Lung (tissue), 11 donors: ENCODE measurements at regions not wholly inside any gene's neighbourhood (a gene's known extent, or its start where the extent isn't known, plus 50 kb on each side); places are given as distances from the start of the nearest gene placed in this dataset.

Source experiments
- ATAC-seq: fragments of 200-7000 bp; cut with Tn5 transposase; one replicate; pipeline ENCODE4 v1.9.1; 2020; ENCODE audit warnings: moderate number of reproducible peaks; ENCODE audit not compliant: insufficient read depth, low FRiP score
- DNase-seq, 3 donors: peaks; one replicate each; pipeline ENCODE4 v3.0.0-alpha.2; 2013 to 2017
- H3K27ac ChIP-seq, 2 donors: one replicate each; pipeline ENCODE4 v1.5.1; 2013; ENCODE audit warnings: mild to moderate bottlenecking in 2 of 2, moderate library complexity in 2 of 2, control low read depth in 1 of 2, inconsistent platforms in 1 of 2, low read depth in 1 of 2, low read length in 1 of 2
- H3K27me3 ChIP-seq, 3 donors: one replicate each; pipeline ENCODE4 v1.5.1; 2013; ENCODE audit warnings: low read length in 2 of 3; ENCODE audit not compliant: control insufficient read depth in 3 of 3, insufficient read depth in 3 of 3
- H3K36me3 ChIP-seq, 4 donors: one replicate each; pipeline ENCODE4 v1.5.1; 2013; ENCODE audit warnings: low read length in 4 of 4, mild to moderate bottlenecking in 1 of 4, moderate library complexity in 1 of 4; ENCODE audit not compliant: control insufficient read depth in 4 of 4, insufficient read depth in 4 of 4
- H3K4me1 ChIP-seq, 5 donors: one replicate each; pipeline ENCODE4 v1.5.1; 2013; ENCODE audit warnings: low read length in 5 of 5, mild to moderate bottlenecking in 2 of 5, moderate library complexity in 1 of 5; ENCODE audit not compliant: control insufficient read depth in 5 of 5, insufficient read depth in 5 of 5
- H3K4me3 ChIP-seq: one replicate; pipeline ENCODE4 v1.5.1; 2013; ENCODE audit warnings: mild to moderate bottlenecking, control low read depth, moderate library complexity
- H3K9ac ChIP-seq, 2 donors: one replicate each; pipeline ENCODE4 v1.5.1; 2013; ENCODE audit warnings: low read length in 2 of 2, control low read depth in 1 of 2; ENCODE audit not compliant: insufficient read depth in 1 of 2
- H3K9me3 ChIP-seq, 4 donors: one replicate each; pipeline ENCODE4 v1.5.1; 2013; ENCODE audit warnings: low read length in 3 of 4, mild to moderate bottlenecking in 1 of 4, moderate library complexity in 1 of 4; ENCODE audit not compliant: control insufficient read depth in 4 of 4, insufficient read depth in 3 of 4
- CTCF ChIP-seq: IDR thresholded peaks from 2 replicates; pipeline ENCODE4 v1.5.1; 2012; ENCODE audit warnings: mild to moderate bottlenecking; ENCODE audit errors: control extremely low read depth, extremely low read depth
- WGBS, 2 donors: extraction: QIAGEN DNeasy Blood & Tissue Kit; methylation state at CpG; one replicate each; pipeline ENCODE4 v1.1.7; 2013; 5-methylcytosine and 5-hydroxymethylcytosine counted together
- donor health status: control.
- donor health status: control.
- donor health status: Bipolar disorder and iron deficiency.
- donor health status: healthy.
- donor health status: DM: yes; HTN: yes; CAD: no.

DNA sequence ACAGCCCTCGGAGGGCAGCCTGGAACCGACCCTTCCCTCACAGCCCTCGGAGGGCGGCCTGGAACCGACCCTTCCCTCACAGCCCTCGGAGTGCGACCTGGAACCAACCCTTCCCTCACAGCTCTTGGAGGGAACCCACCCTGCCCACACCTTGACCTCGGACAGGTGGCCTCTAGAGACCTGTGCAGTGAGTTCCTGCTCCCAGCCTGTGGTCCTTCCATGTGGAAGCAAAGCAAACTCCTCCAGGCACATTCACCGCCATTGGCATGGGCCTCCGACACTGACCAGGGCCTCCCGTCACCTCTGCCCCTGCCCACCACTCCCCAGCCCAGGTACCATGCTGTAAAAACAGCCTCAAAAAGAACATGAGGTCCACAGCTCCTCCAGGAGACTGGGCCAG, 272.1 kb downstream of the BRD1 start:
- H3K9ac ChIP-seq: no peak overlapping the region
- H3K4me1 ChIP-seq: peaks cover 0 to 2% (median 0%) of the 10 kb centered on the region in 5 donors
- WGBS, 2 donors: 91 to 99% methylated on average over 11 of the region's 11 CpGs
- H3K36me3 ChIP-seq: no peaks in the 10 kb centered on the region
- no peaks in the 10 kb centered on the region for H3K27me3 ChIP-seq
- no peak overlapping the region for H3K27ac ChIP-seq
- H3K4me3 ChIP-seq: no peak overlapping the region
- TF ChIP-seq CTCF: no peak
- DNase-seq: no peak
- no peak for ATAC-seq
- H3K9me3 ChIP-seq: peaks cover 0 to 11% (median 0%) of the 10 kb centered on the region in 4 donors

- DNase-seq: no peak
- Histone ChIP-seq H3K4me3 (no peak overlapping the region), H3K9ac (no peak overlapping the region), H3K36me3 (no peaks in the 10 kb centered on the region), H3K9me3 (peaks cover 0 to 17% (median 0%) of the 10 kb centered on the region in 4 donors), H3K27me3 (no peaks in the 10 kb centered on the region), H3K27ac (no peak overlapping the region), H3K4me1 (peaks cover 0 to 2% (median 0%) of the 10 kb centered on the region in 5 donors)
- no peak for ATAC-seq
- 92 to 95% methylated on average over 17 of the region's 17 CpGs for WGBS, 2 donors
- no peak for TF ChIP-seq CTCF
Measured at GRCh38 chr22:49554741-49555140, 272.9 kb downstream of the BRD1 start.

- 87 to 93% methylated on average over 10 of the region's 10 CpGs for WGBS, 2 donors
- no peak overlapping the region for H3K9ac ChIP-seq
- DNase-seq (no peak), ATAC-seq (no peak)
- no peak overlapping the region for H3K4me3 ChIP-seq
- no peaks in the 10 kb centered on the region for H3K27me3 ChIP-seq
- TF ChIP-seq CTCF: no peak
- H3K9me3 ChIP-seq: peaks cover 0 to 17% (median 0%) of the 10 kb centered on the region in 4 donors
- H3K4me1 ChIP-seq: peaks cover 0 to 2% (median 0%) of the 10 kb centered on the region in 5 donors
- no peak overlapping the region for H3K27ac ChIP-seq
- H3K36me3 ChIP-seq: no peaks in the 10 kb centered on the region
Measured at GRCh38 chr22:49554296-49554625, 273.4 kb downstream of the BRD1 start.
